ENCODE measurements at regions not wholly inside any gene's neighbourhood (a gene's known extent, or its start where the extent isn't known, plus 50 kb on each side); places are given as distances from the start of the nearest gene placed in this dataset.
A peak's percentile ranks its signal among the peaks of the same experiment; 100 is the strongest.

- H3K4me1 Mint-ChIP-seq (ENCODE audit: low read depth, unreplicated experiment): peaks cover 30% of the 10 kb centered on the region
- ChIA-PET POLR2A (interaction anchor here (0.6 kb wide), 1 partner anchor 65 kb away, joined by 4 read pairs; no protein-coding TSS in a partner anchor), CTCF (interaction anchor here (1.6 kb wide), 1 partner anchor 48 kb away, joined by 3 read pairs; no protein-coding TSS in a partner anchor)
- H3K27me3 ChIP-seq (replicated peaks; ENCODE audit: control insufficient read depth, insufficient read depth, low read length): no peaks in the 10 kb centered on the region
- no peaks in the 10 kb centered on the region for H3K9me3 Mint-ChIP-seq (ENCODE audit: unreplicated experiment)
- BruUV-seq (replicated peaks): no TSS peak
- peak in 1 of 2 experiments; percentile 44 for TF ChIP-seq CTCF (IDR thresholded peaks at IDR 0.05; ENCODE audit: insufficient read depth in 1 of 2, low read depth in 1 of 2, low read length in 1 of 2, severe bottlenecking in 1 of 2, unreplicated experiment in 1 of 2)
- DNase-seq: no peak
- H3K36me3 ChIP-seq (ENCODE audit: control insufficient read depth, insufficient read depth, low read length): no peaks in the 10 kb centered on the region
- intact Hi-C loops (cut with micrococcal nuclease; ENCODE audit: unreplicated experiment): no loop called here
- H3K4me1 ChIP-seq: peaks cover 23% of the 10 kb centered on the region
- no peak overlapping the region for H3K27ac Mint-ChIP-seq (ENCODE audit: unreplicated experiment)
- H3K36me3 Mint-ChIP-seq (ENCODE audit: insufficient read depth, unreplicated experiment): no peaks in the 10 kb centered on the region
- H3K9me3 ChIP-seq: no peaks in the 10 kb centered on the region
- H3K4me3 Mint-ChIP-seq (ENCODE audit: unreplicated experiment): no peak overlapping the region
- no peak overlapping the region for H3K4me3 ChIP-seq (ENCODE audit: low read depth, low read length)
- no peaks in the 10 kb centered on the region for H3K27me3 Mint-ChIP-seq (ENCODE audit: insufficient read depth, unreplicated experiment)
These were observed 163.8 kb downstream of the FAT3 start for GRCh38 chr11:92388380-92388779.

- BruUV-seq (replicated peaks): no TSS peak
- CTCF ChIA-PET: no interaction called here
These were observed 166.2 kb downstream of the FAT3 start for GRCh38 chr11:92390783-92391182.

GRCh38 chr11:92391364-92391763 lies 166.7 kb downstream of the FAT3 start:
- H3K27me3 ChIP-seq (replicated peaks; ENCODE audit: control insufficient read depth, insufficient read depth, low read length): no peaks in the 10 kb centered on the region
- no peak overlapping the region for H3K4me3 ChIP-seq (ENCODE audit: low read depth, low read length)
- ChIA-PET POLR2A (no interaction called here), CTCF (no interaction called here)
- TF ChIP-seq CTCF (IDR thresholded peaks at IDR 0.05; ENCODE audit: insufficient read depth in 1 of 2, low read depth in 1 of 2, low read length in 1 of 2, severe bottlenecking in 1 of 2, unreplicated experiment in 1 of 2): no peak
- no peaks in the 10 kb centered on the region for H3K9me3 Mint-ChIP-seq (ENCODE audit: unreplicated experiment)
- intact Hi-C loops (cut with micrococcal nuclease; ENCODE audit: unreplicated experiment): no loop called here
- H3K27me3 Mint-ChIP-seq (ENCODE audit: insufficient read depth, unreplicated experiment): no peaks in the 10 kb centered on the region
- no peak overlapping the region for H3K4me3 Mint-ChIP-seq (ENCODE audit: unreplicated experiment)
- H3K36me3 Mint-ChIP-seq (ENCODE audit: insufficient read depth, unreplicated experiment): no peaks in the 10 kb centered on the region
- no peaks in the 10 kb centered on the region for H3K36me3 ChIP-seq (ENCODE audit: control insufficient read depth, insufficient read depth, low read length)
- peaks cover 25% of the 10 kb centered on the region for H3K4me1 Mint-ChIP-seq (ENCODE audit: low read depth, unreplicated experiment)
- DNase-seq: no peak
- H3K9me3 ChIP-seq: no peaks in the 10 kb centered on the region
- peaks cover 14% of the 10 kb centered on the region for H3K4me1 ChIP-seq
- no TSS peak for BruUV-seq (replicated peaks)
- no peak overlapping the region for H3K27ac Mint-ChIP-seq (ENCODE audit: unreplicated experiment)

More at GRCh38 chr11:92390783-92391182, 166.2 kb downstream of the FAT3 start:
- intact Hi-C loops (cut with micrococcal nuclease; ENCODE audit: unreplicated experiment): no loop called here
- H3K27ac Mint-ChIP-seq (ENCODE audit: unreplicated experiment): no peak overlapping the region
- Histone ChIP-seq H3K4me1 (peaks cover 8% of the 10 kb centered on the region), H3K36me3 (ENCODE audit: control insufficient read depth, insufficient read depth, low read length) (no peaks in the 10 kb centered on the region), H3K4me3 (ENCODE audit: low read depth, low read length) (no peak overlapping the region), H3K9me3 (no peaks in the 10 kb centered on the region), H3K27me3 (replicated peaks; ENCODE audit: control insufficient read depth, insufficient read depth, low read length) (no peaks in the 10 kb centered on the region)
- TF ChIP-seq CTCF (IDR thresholded peaks at IDR 0.05; ENCODE audit: insufficient read depth in 1 of 2, low read depth in 1 of 2, low read length in 1 of 2, severe bottlenecking in 1 of 2, unreplicated experiment in 1 of 2): no peak
- peaks cover 19% of the 10 kb centered on the region for H3K4me1 Mint-ChIP-seq (ENCODE audit: low read depth, unreplicated experiment)
- H3K27me3 Mint-ChIP-seq (ENCODE audit: insufficient read depth, unreplicated experiment): no peaks in the 10 kb centered on the region
- H3K9me3 Mint-ChIP-seq (ENCODE audit: unreplicated experiment): no peaks in the 10 kb centered on the region
- no peaks in the 10 kb centered on the region for H3K36me3 Mint-ChIP-seq (ENCODE audit: insufficient read depth, unreplicated experiment)
- H3K4me3 Mint-ChIP-seq (ENCODE audit: unreplicated experiment): no peak overlapping the region
- no peak for DNase-seq
- POLR2A ChIA-PET: no interaction called here

All from Caco-2 (cell line).